ENCODE measurements at regions not wholly inside any gene's neighbourhood (a gene's known extent, or its start where the extent isn't known, plus 50 kb on each side); places are given as distances from the start of the nearest gene placed in this dataset.

DNA sequence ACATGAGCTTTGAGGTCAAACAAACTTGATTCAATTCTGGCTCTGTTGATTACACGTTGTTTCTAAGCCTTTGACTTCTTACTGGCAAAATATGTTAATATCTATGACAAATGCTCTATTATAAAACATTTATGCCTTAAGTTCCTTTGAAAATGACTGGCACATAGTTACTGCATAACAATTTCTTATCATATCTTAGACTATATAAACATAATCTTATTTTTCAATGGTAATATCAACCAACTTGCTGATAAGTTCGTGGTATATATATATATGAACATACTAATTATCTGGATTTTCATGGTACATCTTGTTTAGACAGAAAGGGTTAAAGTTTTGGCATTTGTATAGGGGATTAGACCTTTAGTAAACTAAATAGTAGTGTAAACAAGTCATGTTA is 645.6 kb upstream of the ZNF804A start:
- Histone ChIP-seq H3K4me2 (ENCODE audit: low read length) (no peak overlapping the region), H3K27ac (ENCODE audit: low read depth, low read length) (no peak overlapping the region), H3K4me1 (ENCODE audit: control insufficient read depth in 1 of 2, insufficient read depth in 2 of 2, low read length in 2 of 2) (no peaks in the 10 kb centered on the region), H3K79me2 (ENCODE audit: insufficient read depth, low read length) (no peaks in the 10 kb centered on the region), H3K36me3 (ENCODE audit: control insufficient read depth in 1 of 2, insufficient read depth in 2 of 2, low read length in 2 of 2) (no peaks in the 10 kb centered on the region), H3K9ac (ENCODE audit: low read length) (no peak overlapping the region), H3K4me3 (replicated peaks in 1 of 2; ENCODE audit: low read depth in 1 of 2, low read length in 2 of 2) (no peak overlapping the region), H2AFZ (ENCODE audit: low read depth, low read length, poor library complexity, severe bottlenecking) (no peak overlapping the region), H4K20me1 (ENCODE audit: insufficient read depth) (no peaks in the 10 kb centered on the region), H3K9me3 (ENCODE audit: control insufficient read depth in 1 of 2, insufficient read depth in 1 of 2, low read depth in 1 of 2, low read length in 2 of 2) (no peaks in the 10 kb centered on the region), H3K27me3 (ENCODE audit: insufficient read depth, low read length) (no peaks in the 10 kb centered on the region), H3K9me2 (ENCODE audit: insufficient read depth) (no peaks in the 10 kb centered on the region)
- ChIA-PET CTCF (no interaction called here), RAD21 (ENCODE audit: low non-redundant PET in 1 of 2, low total read pairs in 2 of 2, uncharacterized antibody in 2 of 2, unreplicated experiment in 2 of 2) (no interaction called here), POLR2A (no interaction called here)
- TF ChIP-seq CBX3 (IDR thresholded peaks at IDR 0.05; ENCODE audit: low read depth) (no peak), RAD21 (IDR thresholded peaks at IDR 0.05; ENCODE audit: low read depth) (no peak), YY1 (IDR thresholded peaks at IDR 0.05; ENCODE audit: extremely low read depth, insufficient replicate concordance, low read depth, low read length) (no peak), POLR2AphosphoS5 (IDR thresholded peaks at IDR 0.05; ENCODE audit: low read depth, low read length) (no peak), EZH2phosphoT487 (IDR thresholded peaks at IDR 0.05; ENCODE audit: borderline replicate concordance) (no peak), CEBPB (IDR thresholded peaks at IDR 0.05; ENCODE audit: low read depth) (no peak)
- TF ChIP-seq, protein P1, sequence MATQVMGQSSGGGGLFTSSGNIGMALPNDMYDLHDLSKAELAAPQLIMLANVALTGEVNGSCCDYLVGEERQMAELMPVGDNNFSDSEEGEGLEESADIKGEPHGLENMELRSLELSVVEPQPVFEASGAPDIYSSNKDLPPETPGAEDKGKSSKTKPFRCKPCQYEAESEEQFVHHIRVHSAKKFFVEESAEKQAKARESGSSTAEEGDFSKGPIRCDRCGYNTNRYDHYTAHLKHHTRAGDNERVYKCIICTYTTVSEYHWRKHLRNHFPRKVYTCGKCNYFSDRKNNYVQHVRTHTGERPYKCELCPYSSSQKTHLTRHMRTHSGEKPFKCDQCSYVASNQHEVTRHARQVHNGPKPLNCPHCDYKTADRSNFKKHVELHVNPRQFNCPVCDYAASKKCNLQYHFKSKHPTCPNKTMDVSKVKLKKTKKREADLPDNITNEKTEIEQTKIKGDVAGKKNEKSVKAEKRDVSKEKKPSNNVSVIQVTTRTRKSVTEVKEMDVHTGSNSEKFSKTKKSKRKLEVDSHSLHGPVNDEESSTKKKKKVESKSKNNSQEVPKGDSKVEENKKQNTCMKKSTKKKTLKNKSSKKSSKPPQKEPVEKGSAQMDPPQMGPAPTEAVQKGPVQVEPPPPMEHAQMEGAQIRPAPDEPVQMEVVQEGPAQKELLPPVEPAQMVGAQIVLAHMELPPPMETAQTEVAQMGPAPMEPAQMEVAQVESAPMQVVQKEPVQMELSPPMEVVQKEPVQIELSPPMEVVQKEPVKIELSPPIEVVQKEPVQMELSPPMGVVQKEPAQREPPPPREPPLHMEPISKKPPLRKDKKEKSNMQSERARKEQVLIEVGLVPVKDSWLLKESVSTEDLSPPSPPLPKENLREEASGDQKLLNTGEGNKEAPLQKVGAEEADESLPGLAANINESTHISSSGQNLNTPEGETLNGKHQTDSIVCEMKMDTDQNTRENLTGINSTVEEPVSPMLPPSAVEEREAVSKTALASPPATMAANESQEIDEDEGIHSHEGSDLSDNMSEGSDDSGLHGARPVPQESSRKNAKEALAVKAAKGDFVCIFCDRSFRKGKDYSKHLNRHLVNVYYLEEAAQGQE (IDR thresholded peaks at IDR 0.05; ENCODE audit: low read depth): no peak
- TF ChIP-seq, protein P2, sequence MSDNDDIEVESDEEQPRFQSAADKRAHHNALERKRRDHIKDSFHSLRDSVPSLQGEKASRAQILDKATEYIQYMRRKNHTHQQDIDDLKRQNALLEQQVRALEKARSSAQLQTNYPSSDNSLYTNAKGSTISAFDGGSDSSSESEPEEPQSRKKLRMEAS (IDR thresholded peaks at IDR 0.05): no peak
- no TSS peak for BruUV-seq (replicated peaks)
- ATAC-seq (no peak), DNase-seq (ENCODE audit: low read depth, low spot score) (no peak)
- intact Hi-C loops (cut with micrococcal nuclease): no loop called here
